HuH-7.5 (cell line): ENCODE measurements at regions not wholly inside any gene's neighbourhood (a gene's known extent, or its start where the extent isn't known, plus 50 kb on each side); places are given as distances from the start of the nearest gene placed in this dataset.

ENCODE experiments used
- DNase-seq: peaks from one replicate; pipeline ENCODE4 v3.0.0; 2011; ENCODE audit warnings: low spot score

- DNase-seq, result no peak
Measured at GRCh38 chr1:14442669-14443068, 155.8 kb upstream of the KAZN start.

- DNase-seq, result no peak
Measured at GRCh38 chr1:14443164-14443787, 155.2 kb upstream of the KAZN start.

DNA sequence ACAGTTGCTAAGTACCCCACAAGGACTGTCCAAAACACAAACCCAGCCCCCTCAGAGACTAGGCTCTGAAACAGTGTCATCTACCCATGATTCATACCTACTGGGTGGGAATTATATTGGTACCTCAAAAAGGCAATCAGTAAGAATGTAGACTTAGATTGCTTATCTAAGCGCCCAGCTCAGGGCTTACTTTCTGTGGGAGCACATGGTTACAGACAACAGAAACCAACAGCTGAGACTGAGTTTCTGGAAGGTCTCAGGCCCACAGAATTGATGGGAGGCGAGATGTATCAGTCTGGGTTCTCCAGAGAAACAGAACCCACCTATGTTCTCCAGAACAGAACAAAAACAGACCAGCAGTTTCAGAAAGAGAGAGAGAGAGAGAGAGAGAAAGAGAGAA, 147.3 kb upstream of the KAZN start:
- DNase-seq, result no peak

- no peak for DNase-seq
Measured at GRCh38 chr1:14452551-14452950, 145.9 kb upstream of the KAZN start.

DNA sequence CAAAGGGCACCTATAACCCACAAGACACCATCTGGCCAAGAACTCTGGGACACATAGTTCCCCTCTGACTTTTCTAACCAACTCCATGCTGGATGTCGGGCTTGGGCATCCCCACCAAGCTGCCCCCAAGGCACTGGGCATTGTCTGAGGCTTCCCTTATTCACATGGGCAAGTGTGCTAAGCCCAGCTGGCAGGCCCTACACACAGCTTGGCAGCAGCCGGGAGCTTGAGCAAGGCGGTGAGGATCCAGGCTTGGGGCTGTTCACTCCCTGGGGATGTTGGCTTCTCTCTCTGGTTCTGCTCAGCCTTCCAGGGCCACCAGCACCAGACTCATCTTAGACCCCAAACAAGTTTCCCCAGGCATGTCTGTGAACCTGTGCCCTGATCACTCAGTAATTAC, 138.3 kb upstream of the KAZN start:
- no peak for DNase-seq

GRCh38 chr1:14462851-14463250, 135.6 kb upstream of the KAZN start:
- no peak for DNase-seq

- DNase-seq, result no peak
Measured at GRCh38 chr1:14466006-14466405, 132.5 kb upstream of the KAZN start.

- no peak for DNase-seq
Measured at GRCh38 chr1:14467112-14467511, 131.4 kb upstream of the KAZN start.

- no peak for DNase-seq
Measured at GRCh38 chr1:14468751-14469150, 129.7 kb upstream of the KAZN start.

DNA sequence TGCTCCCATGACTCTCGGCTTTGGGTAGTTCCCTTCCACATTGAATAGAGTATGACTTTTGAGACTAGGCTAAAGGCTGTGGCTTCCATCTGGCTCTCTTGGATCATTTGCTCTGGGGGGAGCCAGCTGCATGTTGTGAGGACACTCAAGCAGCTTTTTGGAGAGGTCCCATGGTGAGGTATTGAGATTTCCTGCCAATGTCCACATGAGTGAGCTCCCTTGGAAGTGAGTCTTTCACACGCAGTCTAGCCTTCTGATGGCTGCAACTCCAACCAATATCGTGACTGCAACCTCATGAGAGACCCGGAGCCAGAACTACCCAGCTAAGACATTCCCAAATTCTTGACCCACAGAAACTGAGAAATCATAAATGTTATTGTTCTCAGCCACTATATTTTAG, 127.7 kb upstream of the KAZN start:
- DNase-seq, result no peak

GRCh38 chr1:14474856-14475255, 123.6 kb upstream of the KAZN start:
- no peak for DNase-seq

- no peak for DNase-seq
Measured at GRCh38 chr1:14476170-14476955, 122.1 kb upstream of the KAZN start.

GRCh38 chr1:14478120-14478519, 120.4 kb upstream of the KAZN start:
- DNase-seq, result no peak

DNA sequence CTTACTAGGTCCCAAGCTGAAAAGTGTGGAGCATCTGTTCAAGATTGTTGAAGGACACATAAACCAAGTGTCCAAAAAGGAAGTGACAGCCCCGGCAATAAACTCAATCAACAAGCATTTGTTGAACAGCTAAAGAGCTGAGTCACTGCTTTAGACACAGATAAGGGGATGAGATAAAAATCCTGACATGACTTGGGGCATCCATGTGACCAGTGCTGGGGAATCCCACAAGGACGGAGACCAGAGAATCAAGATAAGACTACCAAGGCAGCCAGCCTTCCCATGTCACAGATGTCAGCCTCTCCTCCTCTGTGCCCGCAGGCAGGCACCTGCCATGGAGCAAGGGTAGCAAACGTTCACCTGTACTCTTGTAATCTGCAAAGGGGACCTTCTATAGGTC, 118.6 kb upstream of the KAZN start:
- DNase-seq, result no peak

DNA sequence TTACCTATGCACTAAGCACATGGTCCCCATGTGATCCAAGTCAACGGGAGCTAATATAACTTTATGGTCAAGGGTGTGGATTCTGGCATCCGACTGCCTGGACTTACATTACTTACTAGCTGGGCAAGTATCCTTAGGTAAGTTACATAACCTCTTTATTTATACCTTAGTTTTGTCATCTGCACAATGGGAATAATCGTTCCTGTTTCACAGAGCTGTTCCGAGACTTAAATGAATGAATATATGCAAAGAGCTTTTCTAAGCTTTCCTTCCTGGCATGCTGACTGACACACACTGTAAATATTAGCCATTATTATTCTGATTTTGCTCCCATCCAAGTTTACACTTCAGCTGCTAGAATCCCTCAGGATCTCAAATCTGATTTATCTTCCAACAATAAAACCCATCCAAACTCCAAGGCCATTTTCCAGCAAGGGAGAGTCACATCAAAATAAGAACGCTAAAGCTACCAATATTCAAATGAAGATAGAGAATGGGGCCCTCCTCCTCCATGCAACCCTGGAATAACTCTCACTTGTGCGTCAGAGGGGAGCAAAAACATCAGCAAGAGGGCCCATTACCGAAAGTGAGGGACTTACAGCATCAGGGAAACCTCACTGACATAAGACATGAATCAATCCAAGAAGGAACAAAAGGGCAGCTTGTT, 115.6 kb upstream of the KAZN start:
- no peak for DNase-seq

- DNase-seq, result no peak
Measured at GRCh38 chr1:14485285-14485684, 113.2 kb upstream of the KAZN start.

DNA sequence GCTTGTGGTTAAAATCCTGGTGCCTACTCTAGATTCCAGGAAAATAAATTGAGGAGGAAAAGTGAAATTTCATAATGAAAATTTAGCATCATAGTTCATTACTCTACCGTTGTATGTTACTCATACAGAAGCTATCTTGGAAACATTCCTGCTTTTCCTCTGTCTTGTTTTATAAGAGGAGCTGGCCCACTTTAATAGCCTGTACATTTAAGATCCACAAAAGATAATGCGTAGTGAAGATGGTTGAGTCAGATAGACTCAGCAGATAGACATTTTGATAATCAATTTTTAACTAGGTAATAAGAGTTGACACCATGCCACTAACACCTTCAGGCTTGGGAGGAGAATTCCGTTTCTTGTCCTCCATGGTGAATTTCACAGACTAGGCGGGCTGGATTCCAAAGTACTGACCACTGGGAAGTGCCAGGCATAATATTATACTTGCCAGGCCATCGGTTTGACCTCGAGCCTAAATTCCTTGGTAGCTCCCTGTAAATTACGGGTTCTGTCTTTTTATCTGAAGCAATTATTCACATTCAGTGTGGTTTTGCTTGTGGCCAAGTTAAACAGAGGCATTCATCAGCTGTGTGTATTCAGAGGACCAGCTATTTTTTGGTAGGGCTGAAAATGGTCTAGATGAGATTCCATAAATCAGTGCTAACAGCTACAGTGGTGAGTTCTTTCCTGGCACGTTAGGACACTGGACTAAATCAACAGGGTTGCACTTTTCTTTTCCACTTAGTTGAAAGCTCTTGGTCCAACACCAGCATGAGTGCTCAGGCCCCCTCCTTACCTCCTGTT, 111.9 kb upstream of the KAZN start:
- DNase-seq, result no peak

DNA sequence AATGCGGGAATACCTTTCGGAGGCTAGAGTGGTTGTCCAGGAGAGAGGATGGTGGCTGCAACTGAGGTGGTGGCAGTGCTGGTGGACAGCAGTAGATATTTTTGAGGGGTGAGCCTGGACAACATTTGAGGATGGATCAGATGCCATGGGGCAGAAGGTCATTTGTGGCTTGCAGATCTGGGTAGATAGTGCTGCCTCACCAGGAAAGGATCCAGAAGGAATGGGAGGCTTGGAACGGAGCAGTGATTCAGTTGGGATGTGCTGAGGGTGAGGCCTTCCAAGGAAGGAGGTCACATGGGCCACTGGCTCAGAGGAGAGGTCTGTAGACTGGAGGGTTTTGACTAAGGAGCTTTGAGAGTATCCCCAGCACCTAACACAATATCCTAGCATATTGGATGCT, 110.8 kb upstream of the KAZN start:
- no peak for DNase-seq

- no peak for DNase-seq
Measured at GRCh38 chr1:14494911-14495310, 103.6 kb upstream of the KAZN start.

DNA sequence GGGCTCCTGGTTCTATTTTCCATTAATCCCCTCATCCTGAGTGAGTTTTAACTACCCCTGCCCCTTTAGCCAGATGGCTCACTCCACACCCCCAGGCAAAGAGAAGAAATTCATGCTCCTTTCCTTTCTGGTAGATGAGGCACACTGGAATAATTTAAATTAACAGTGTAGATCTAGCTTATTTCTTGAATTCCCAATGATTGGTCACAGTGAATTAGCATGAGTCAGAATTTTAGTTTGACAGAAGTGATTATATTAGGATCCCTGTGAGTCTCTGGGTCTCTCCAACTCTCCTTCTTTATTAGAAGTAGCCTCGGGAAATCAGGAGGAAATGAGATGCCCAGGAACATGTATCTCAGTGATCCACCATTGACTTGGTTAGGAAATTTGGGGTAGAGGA, 103.1 kb upstream of the KAZN start:
- DNase-seq, result no peak

DNA sequence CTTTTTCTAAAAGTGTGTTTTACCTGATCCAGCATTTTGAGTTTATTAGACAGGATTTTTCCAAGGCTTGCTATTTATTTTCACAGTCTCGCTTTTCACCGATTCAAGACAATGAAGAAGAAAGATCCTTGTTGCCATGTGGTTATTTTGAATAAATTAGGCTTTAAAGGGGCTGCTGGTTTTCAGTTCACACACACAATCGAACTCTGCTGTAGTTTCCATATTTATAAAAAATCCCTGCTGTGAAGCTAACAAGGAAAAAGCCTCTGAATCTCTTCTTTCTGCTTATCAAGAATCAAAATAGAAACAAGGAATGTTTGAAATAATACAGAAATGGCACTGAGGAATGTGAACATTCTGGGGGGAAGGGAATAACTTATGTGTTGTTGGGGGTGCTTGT, 102.5 kb upstream of the KAZN start:
- DNase-seq, result no peak

GRCh38 chr1:14498839-14499238, 99.6 kb upstream of the KAZN start:
- DNase-seq, result no peak
